ENCODE measurements at regions not wholly inside any gene's neighbourhood (a gene's known extent, or its start where the extent isn't known, plus 50 kb on each side); places are given as distances from the start of the nearest gene placed in this dataset.

DNA sequence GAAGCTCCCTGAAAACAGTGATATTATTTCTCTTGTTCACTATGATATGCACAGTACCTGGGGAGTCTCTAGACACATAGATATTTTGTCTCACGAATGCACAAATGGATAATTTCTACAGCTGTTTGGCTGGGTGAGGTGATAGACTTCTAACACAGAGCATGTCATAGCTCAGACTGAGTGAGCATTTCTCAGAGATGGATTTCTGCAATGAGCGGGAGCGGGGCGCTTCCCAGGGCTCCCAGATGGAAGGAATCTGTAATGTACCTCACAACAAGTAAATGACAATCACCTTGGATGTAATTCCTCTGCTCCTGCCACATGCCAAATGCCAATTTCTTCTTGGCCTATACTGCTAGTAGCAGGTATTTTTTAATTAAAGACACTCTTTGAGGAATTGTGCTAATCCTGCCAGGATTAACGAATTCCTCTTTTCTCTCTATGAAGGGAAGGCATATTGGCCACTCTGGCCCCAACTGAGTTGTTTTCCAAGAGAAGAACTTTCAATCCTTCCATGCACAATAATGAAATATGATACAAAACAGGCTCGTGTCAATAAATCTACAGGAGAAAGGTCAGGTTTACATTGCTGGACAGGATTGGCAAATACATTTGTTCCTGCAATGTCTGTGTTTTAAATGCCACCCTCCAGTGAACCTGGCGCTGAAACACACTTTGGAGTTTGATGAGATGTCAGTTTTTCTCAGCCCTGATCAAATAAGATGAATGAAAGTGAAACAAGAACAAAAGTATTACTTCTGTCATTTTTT is 185.3 kb downstream of the CBLN1 start:
- no peaks in the 10 kb centered on the region for H3K27me3 ChIP-seq (replicated peaks in 2 of 5; ENCODE audit: control insufficient read depth in 4 of 5, insufficient read depth in 5 of 5, low read length in 4 of 5)
- no peaks in the 10 kb centered on the region for H3K4me1 ChIP-seq (ENCODE audit: control extremely low read depth in 1 of 4, control insufficient read depth in 4 of 4, insufficient read depth in 4 of 4, low read length in 3 of 4)
- H3K36me3 ChIP-seq (ENCODE audit: control insufficient read depth in 4 of 4, insufficient read depth in 4 of 4, low read length in 3 of 4), result no peaks in the 10 kb centered on the region
- POLR2A ChIA-PET, result no interaction called here
- CTCF ChIA-PET, result no interaction called here
- H3K27ac ChIP-seq (ENCODE audit: insufficient read depth in 1 of 2, low read depth in 1 of 2, low read length in 2 of 2, poor library complexity in 1 of 2, severe bottlenecking in 2 of 2), result no peak overlapping the region
- H3K4me3 ChIP-seq (ENCODE audit: control insufficient read depth in 1 of 7, extremely low read depth in 1 of 7, insufficient read depth in 4 of 7, low read depth in 2 of 7, low read length in 6 of 7), result no peak overlapping the region
- DNase-seq, result no peak
- WGBS (ENCODE audit: insufficient coverage), result 77% methylated on average over 3 of the region's 7 CpGs
- no peaks in the 10 kb centered on the region for H3K9me3 ChIP-seq (ENCODE audit: control extremely low read depth in 1 of 5, control insufficient read depth in 4 of 5, insufficient read depth in 2 of 5, low read depth in 1 of 5, low read length in 4 of 5)

DNA sequence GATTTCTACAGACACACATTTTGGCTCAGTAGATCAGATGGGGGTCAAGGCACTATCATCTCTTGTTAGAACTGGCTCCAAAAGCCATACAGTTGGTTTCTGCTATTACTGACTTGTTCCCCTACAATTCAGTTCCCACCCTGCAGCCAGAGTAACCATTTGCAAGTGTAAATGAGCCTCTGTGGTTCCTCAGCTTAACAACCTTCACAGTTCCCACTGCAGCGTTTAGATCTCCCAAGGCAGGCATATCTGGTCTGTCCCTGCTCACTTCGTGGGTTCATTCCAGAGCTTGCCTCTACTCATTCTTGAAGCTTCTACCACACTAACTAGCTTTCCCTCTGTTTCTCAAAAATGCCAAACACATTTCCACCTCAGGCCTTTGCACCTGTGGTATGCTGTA is 186.1 kb downstream of the CBLN1 start:
- CTCF ChIA-PET, result no interaction called here
- Histone ChIP-seq H3K36me3 (ENCODE audit: control insufficient read depth in 4 of 4, insufficient read depth in 4 of 4, low read length in 3 of 4) (no peaks in the 10 kb centered on the region), H3K4me1 (ENCODE audit: control extremely low read depth in 1 of 4, control insufficient read depth in 4 of 4, insufficient read depth in 4 of 4, low read length in 3 of 4) (no peaks in the 10 kb centered on the region), H3K9me3 (ENCODE audit: control extremely low read depth in 1 of 5, control insufficient read depth in 4 of 5, insufficient read depth in 2 of 5, low read depth in 1 of 5, low read length in 4 of 5) (no peaks in the 10 kb centered on the region), H3K4me3 (ENCODE audit: control insufficient read depth in 1 of 7, extremely low read depth in 1 of 7, insufficient read depth in 4 of 7, low read depth in 2 of 7, low read length in 6 of 7) (no peak overlapping the region), H3K27ac (ENCODE audit: insufficient read depth in 1 of 2, low read depth in 1 of 2, low read length in 2 of 2, poor library complexity in 1 of 2, severe bottlenecking in 2 of 2) (no peak overlapping the region), H3K27me3 (replicated peaks in 2 of 5; ENCODE audit: control insufficient read depth in 4 of 5, insufficient read depth in 5 of 5, low read length in 4 of 5) (no peaks in the 10 kb centered on the region)
- DNase-seq, result no peak
- 4% methylated on average over 2 of the region's 2 CpGs for WGBS (ENCODE audit: insufficient coverage)
- POLR2A ChIA-PET, result no interaction called here

DNA sequence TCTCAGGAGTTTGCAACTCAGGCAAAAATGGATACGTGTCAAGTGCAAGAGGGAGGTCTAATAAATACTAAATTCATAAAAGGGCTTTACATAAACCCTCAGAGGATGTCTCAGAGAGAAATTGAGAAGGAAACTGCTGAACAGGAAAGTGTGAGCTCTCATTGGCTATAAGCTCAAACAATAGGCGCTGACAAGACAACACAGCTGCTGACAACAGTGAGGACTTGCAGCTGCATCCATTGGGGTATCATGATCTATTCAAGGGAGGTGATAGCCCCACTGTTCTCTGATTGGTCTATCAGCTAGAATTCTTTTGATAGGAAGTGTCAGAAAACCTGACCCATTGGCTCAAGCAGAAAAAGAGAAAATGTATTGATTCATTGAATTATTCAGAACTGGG is 187.2 kb downstream of the CBLN1 start:
- CTCF ChIA-PET, result no interaction called here

DNA sequence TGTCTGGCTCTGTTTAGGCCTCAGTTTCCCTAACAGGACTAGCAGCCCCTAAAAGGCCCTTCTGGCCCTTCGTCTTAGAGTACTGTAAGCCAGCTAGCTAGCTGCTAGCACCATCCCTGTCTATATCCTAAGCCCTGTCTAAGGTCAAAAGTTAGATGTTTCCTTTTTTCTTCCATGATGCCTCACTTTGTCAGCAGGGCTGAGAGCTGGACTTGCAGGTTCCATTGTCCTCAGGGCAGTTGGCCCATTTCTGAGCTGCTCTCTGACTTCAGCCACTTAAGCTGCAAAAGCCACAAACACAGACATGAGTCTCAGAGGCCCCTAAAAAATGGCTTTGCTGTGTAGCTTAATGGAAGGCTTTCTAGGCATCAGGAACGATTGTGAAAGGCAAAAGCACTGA is 187.7 kb downstream of the CBLN1 start:
- Histone ChIP-seq H3K27me3 (replicated peaks in 2 of 5; ENCODE audit: control insufficient read depth in 4 of 5, insufficient read depth in 5 of 5, low read length in 4 of 5) (no peaks in the 10 kb centered on the region), H3K36me3 (ENCODE audit: control insufficient read depth in 4 of 4, insufficient read depth in 4 of 4, low read length in 3 of 4) (no peaks in the 10 kb centered on the region), H3K27ac (ENCODE audit: insufficient read depth in 1 of 2, low read depth in 1 of 2, low read length in 2 of 2, poor library complexity in 1 of 2, severe bottlenecking in 2 of 2) (no peak overlapping the region), H3K9me3 (ENCODE audit: control extremely low read depth in 1 of 5, control insufficient read depth in 4 of 5, insufficient read depth in 2 of 5, low read depth in 1 of 5, low read length in 4 of 5) (no peaks in the 10 kb centered on the region), H3K4me1 (ENCODE audit: control extremely low read depth in 1 of 4, control insufficient read depth in 4 of 4, insufficient read depth in 4 of 4, low read length in 3 of 4) (no peaks in the 10 kb centered on the region), H3K4me3 (ENCODE audit: control insufficient read depth in 1 of 7, extremely low read depth in 1 of 7, insufficient read depth in 4 of 7, low read depth in 2 of 7, low read length in 6 of 7) (no peak overlapping the region)
- ChIA-PET CTCF (no interaction called here), POLR2A (no interaction called here)
- WGBS (ENCODE audit: insufficient coverage), result 70% methylated on average over 1 of the region's 2 CpGs
- DNase-seq, result no peak

More for the DNA sequence above, 187.2 kb downstream of the CBLN1 start:
- Histone ChIP-seq H3K36me3 (ENCODE audit: control insufficient read depth in 4 of 4, insufficient read depth in 4 of 4, low read length in 3 of 4) (no peaks in the 10 kb centered on the region), H3K4me3 (ENCODE audit: control insufficient read depth in 1 of 7, extremely low read depth in 1 of 7, insufficient read depth in 4 of 7, low read depth in 2 of 7, low read length in 6 of 7) (no peak overlapping the region), H3K4me1 (ENCODE audit: control extremely low read depth in 1 of 4, control insufficient read depth in 4 of 4, insufficient read depth in 4 of 4, low read length in 3 of 4) (no peaks in the 10 kb centered on the region), H3K27me3 (replicated peaks in 2 of 5; ENCODE audit: control insufficient read depth in 4 of 5, insufficient read depth in 5 of 5, low read length in 4 of 5) (no peaks in the 10 kb centered on the region), H3K9me3 (ENCODE audit: control extremely low read depth in 1 of 5, control insufficient read depth in 4 of 5, insufficient read depth in 2 of 5, low read depth in 1 of 5, low read length in 4 of 5) (no peaks in the 10 kb centered on the region), H3K27ac (ENCODE audit: insufficient read depth in 1 of 2, low read depth in 1 of 2, low read length in 2 of 2, poor library complexity in 1 of 2, severe bottlenecking in 2 of 2) (no peak overlapping the region)
- no peak for DNase-seq
- WGBS (ENCODE audit: insufficient coverage), result 77% methylated on average over 1 of the region's 2 CpGs
- POLR2A ChIA-PET, result no interaction called here

DNA sequence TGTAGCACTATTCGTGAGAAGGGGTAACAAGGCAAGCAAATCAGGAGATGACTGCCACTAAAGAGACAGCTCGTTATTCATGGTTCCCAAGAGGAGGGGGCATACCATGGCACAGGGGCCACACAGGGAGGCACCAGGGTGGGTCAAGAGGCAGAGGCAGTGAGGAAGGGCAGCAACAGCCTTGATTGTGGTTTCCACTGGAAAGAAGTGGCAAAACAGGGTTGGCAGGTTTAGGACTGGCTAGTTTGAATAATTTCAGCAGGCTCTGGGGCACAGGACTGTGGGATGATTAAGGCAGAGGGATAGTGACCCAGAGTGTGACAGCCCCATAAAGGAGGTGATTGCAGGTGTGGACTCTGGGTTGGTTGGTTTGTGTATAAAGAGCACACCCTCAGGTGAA is 188.9 kb downstream of the CBLN1 start:
- no peak for DNase-seq
- ChIA-PET POLR2A (interaction anchor here (0.6 kb wide), 1 partner anchor 680 kb away, joined by 3 read pairs; no protein-coding TSS in a partner anchor), CTCF (no interaction called here)
- Histone ChIP-seq H3K27ac (ENCODE audit: insufficient read depth in 1 of 2, low read depth in 1 of 2, low read length in 2 of 2, poor library complexity in 1 of 2, severe bottlenecking in 2 of 2) (no peak overlapping the region), H3K36me3 (ENCODE audit: control insufficient read depth in 4 of 4, insufficient read depth in 4 of 4, low read length in 3 of 4) (no peaks in the 10 kb centered on the region), H3K4me3 (ENCODE audit: control insufficient read depth in 1 of 7, extremely low read depth in 1 of 7, insufficient read depth in 4 of 7, low read depth in 2 of 7, low read length in 6 of 7) (no peak overlapping the region), H3K9me3 (ENCODE audit: control extremely low read depth in 1 of 5, control insufficient read depth in 4 of 5, insufficient read depth in 2 of 5, low read depth in 1 of 5, low read length in 4 of 5) (no peaks in the 10 kb centered on the region), H3K27me3 (replicated peaks in 2 of 5; ENCODE audit: control insufficient read depth in 4 of 5, insufficient read depth in 5 of 5, low read length in 4 of 5) (no peaks in the 10 kb centered on the region), H3K4me1 (ENCODE audit: control extremely low read depth in 1 of 4, control insufficient read depth in 4 of 4, insufficient read depth in 4 of 4, low read length in 3 of 4) (no peaks in the 10 kb centered on the region)
- WGBS (ENCODE audit: insufficient coverage), result 89% methylated on average over 2 of the region's 2 CpGs

DNA sequence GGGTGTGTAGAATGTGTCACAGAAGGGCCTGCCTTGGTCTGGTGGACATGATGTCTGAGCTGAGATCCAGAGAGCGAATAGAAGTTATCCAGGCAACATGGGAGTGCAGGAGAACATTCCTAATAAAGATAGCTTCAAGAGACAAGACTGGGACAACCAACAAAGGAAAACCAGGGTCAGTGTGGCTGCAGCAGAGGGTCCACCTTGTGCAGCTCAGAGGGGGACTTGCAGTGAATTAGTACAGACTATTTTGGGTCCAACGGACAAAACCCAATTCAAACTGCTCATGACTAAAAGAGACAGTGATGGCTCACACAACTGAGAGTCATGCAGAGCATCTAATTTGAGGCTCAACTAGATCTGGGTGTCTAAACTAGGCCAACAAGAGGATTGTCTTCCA is 192.1 kb downstream of the CBLN1 start:
- no peak for DNase-seq
- POLR2A ChIA-PET, result no interaction called here
- CTCF ChIA-PET, result no interaction called here
- H3K9me3 ChIP-seq (ENCODE audit: control extremely low read depth in 1 of 5, control insufficient read depth in 4 of 5, insufficient read depth in 2 of 5, low read depth in 1 of 5, low read length in 4 of 5), result peaks cover 0 to 7% (median 0%) of the 10 kb centered on the region in 5 experiments
- no peaks in the 10 kb centered on the region for H3K27me3 ChIP-seq (replicated peaks in 2 of 5; ENCODE audit: control insufficient read depth in 4 of 5, insufficient read depth in 5 of 5, low read length in 4 of 5)
- no peaks in the 10 kb centered on the region for H3K4me1 ChIP-seq (ENCODE audit: control extremely low read depth in 1 of 4, control insufficient read depth in 4 of 4, insufficient read depth in 4 of 4, low read length in 3 of 4)
- no peaks in the 10 kb centered on the region for H3K36me3 ChIP-seq (ENCODE audit: control insufficient read depth in 4 of 4, insufficient read depth in 4 of 4, low read length in 3 of 4)
- H3K27ac ChIP-seq (ENCODE audit: insufficient read depth in 1 of 2, low read depth in 1 of 2, low read length in 2 of 2, poor library complexity in 1 of 2, severe bottlenecking in 2 of 2), result no peak overlapping the region
- 65% methylated on average over 2 of the region's 2 CpGs for WGBS (ENCODE audit: insufficient coverage)
- no peak overlapping the region for H3K4me3 ChIP-seq (ENCODE audit: control insufficient read depth in 1 of 7, extremely low read depth in 1 of 7, insufficient read depth in 4 of 7, low read depth in 2 of 7, low read length in 6 of 7)

DNA sequence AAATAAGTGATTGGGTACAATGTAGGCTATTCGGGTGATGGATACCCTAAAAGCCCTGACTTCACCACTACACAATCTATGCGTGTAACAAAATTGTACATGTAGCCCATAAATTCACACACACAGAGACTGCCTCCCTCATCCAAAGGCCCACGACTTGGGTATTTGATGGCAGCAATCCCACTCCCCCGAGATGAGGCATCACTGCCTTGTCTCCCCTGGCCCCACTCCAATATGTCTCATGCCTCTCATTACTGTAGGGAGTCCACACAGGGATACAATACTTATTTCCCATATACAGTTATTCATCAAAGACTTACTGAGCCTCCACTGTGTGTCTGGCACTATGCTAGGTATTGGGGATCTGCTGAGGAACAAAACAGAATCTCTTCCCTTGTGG is 192.6 kb downstream of the CBLN1 start:
- no peak for DNase-seq
- ChIA-PET POLR2A (no interaction called here), CTCF (no interaction called here)
- H3K36me3 ChIP-seq (ENCODE audit: control insufficient read depth in 4 of 4, insufficient read depth in 4 of 4, low read length in 3 of 4), result no peaks in the 10 kb centered on the region
- no peak overlapping the region for H3K27ac ChIP-seq (ENCODE audit: insufficient read depth in 1 of 2, low read depth in 1 of 2, low read length in 2 of 2, poor library complexity in 1 of 2, severe bottlenecking in 2 of 2)
- no peak overlapping the region for H3K4me3 ChIP-seq (ENCODE audit: control insufficient read depth in 1 of 7, extremely low read depth in 1 of 7, insufficient read depth in 4 of 7, low read depth in 2 of 7, low read length in 6 of 7)
- no peaks in the 10 kb centered on the region for H3K4me1 ChIP-seq (ENCODE audit: control extremely low read depth in 1 of 4, control insufficient read depth in 4 of 4, insufficient read depth in 4 of 4, low read length in 3 of 4)
- H3K27me3 ChIP-seq (replicated peaks in 2 of 5; ENCODE audit: control insufficient read depth in 4 of 5, insufficient read depth in 5 of 5, low read length in 4 of 5), result no peaks in the 10 kb centered on the region
- H3K9me3 ChIP-seq (ENCODE audit: control extremely low read depth in 1 of 5, control insufficient read depth in 4 of 5, insufficient read depth in 2 of 5, low read depth in 1 of 5, low read length in 4 of 5), result peaks cover 0 to 9% (median 0%) of the 10 kb centered on the region in 5 experiments
- WGBS (ENCODE audit: insufficient coverage), result 93% methylated on average over 4 of the region's 4 CpGs

Measured in common myeloid progenitor, CD34-positive (primary cell).